AG09319 (cell line): ENCODE measurements at regions not wholly inside any gene's neighbourhood (a gene's known extent, or its start where the extent isn't known, plus 50 kb on each side); places are given as distances from the start of the nearest gene placed in this dataset.

Experiments used
- DNase-seq: peaks from one replicate; pipeline ENCODE4 v3.0.0-alpha.2; 2010; ENCODE audit warnings: low read depth; ENCODE audit errors: extremely low read depth
- CTCF ChIP-seq: IDR thresholded peaks from 2 replicates; pipeline ENCODE4 v1.5.1; 2011; ENCODE audit warnings: low read depth, mild to moderate bottlenecking, inconsistent platforms, low read length, moderate library complexity

GRCh38 chr13:79119578-79120107 is 286.4 kb downstream of the RBM26 start:
- no peak for TF ChIP-seq CTCF
- no peak for DNase-seq

- no peak for DNase-seq
- TF ChIP-seq CTCF: no peak
Measured at GRCh38 chr13:79112016-79112415, 294.0 kb downstream of the RBM26 start.

- no peak for TF ChIP-seq CTCF
- DNase-seq: no peak
Measured at GRCh38 chr13:79108914-79109643, 297.0 kb downstream of the RBM26 start.

GRCh38 chr13:79098596-79098995 is 307.5 kb downstream of the RBM26 start:
- TF ChIP-seq CTCF: no peak

GRCh38 chr13:79097201-79097600 is 308.9 kb downstream of the RBM26 start:
- no peak for TF ChIP-seq CTCF

More at GRCh38 chr13:79098596-79098995, 307.5 kb downstream of the RBM26 start:
- no peak for DNase-seq

GRCh38 chr13:79096099-79096498 is 310.0 kb downstream of the RBM26 start:
- no peak for TF ChIP-seq CTCF
- DNase-seq: no peak

More at GRCh38 chr13:79097201-79097600, 308.9 kb downstream of the RBM26 start:
- DNase-seq: no peak

GRCh38 chr13:79090552-79091124 is 315.4 kb downstream of the RBM26 start:
- TF ChIP-seq CTCF: no peak
- no peak for DNase-seq
